Globus pallidus (tissue), 1 donor: ENCODE measurements at regions not wholly inside any gene's neighbourhood (a gene's known extent, or its start where the extent isn't known, plus 50 kb on each side); places are given as distances from the start of the nearest gene placed in this dataset.
"Not testable (repeated sequence)": the region's sequence is repeated elsewhere in the genome, so short reads cannot be mapped to it uniquely, and the experiment has no call there.

ENCODE experiments used
- DNase-seq: peaks from one replicate; pipeline ENCODE4 v3.0.0-alpha.2; 2015; ENCODE audit warnings: low spot score

DNA sequence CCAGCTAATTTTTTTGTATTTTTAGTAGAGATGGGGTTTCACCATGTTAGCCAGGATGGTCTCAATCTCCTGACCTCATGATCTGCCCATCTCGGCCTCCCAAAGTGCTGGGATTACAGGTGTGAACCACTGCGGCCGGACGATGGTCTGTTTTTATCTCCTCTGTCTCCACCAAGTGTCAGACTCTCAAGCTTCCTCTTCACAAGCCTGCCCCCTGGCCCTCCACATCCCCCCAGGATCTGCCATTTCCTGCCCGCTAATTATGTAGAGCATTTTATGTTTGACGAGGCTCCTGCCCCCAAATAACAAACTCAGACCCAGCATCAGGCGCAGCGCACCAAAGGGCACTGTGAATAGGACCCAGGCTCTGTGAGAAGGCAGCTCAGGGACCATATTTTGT lies 101.8 kb upstream of the PCBD1 start:
- DNase-seq: not testable (repeated sequence)

- DNase-seq: no peak
These were observed 102.3 kb upstream of the PCBD1 start for GRCh38 chr10:70990681-70991080.

GRCh38 chr10:70991140-70992124 lies 103.1 kb upstream of the PCBD1 start:
- DNase-seq: no peak

GRCh38 chr10:70992436-70992835 lies 104.1 kb upstream of the PCBD1 start:
- DNase-seq: no peak

DNA sequence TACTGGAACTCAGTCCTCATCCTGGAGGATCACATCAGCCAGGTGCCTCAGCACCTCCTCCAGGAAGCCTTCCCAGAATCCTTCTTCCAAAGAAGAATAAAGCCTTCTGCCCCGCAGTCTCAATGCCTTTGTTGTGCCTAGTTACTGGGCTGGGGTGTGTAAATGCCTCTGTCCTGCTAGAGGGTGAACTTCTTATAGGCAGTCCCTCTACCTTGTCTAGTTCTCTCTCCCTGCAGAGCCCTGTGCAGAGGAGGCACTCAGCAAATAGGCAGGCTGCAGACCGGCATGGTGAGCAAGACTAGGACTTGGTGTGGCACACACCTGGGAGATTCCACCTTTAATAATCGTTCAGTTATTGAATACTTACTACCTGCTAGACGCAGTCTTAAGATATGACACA lies 104.7 kb upstream of the PCBD1 start:
- no peak for DNase-seq

GRCh38 chr10:70996549-70996948 lies 108.2 kb upstream of the PCBD1 start:
- no peak for DNase-seq

- DNase-seq: no peak
These were observed 108.9 kb upstream of the PCBD1 start for GRCh38 chr10:70997236-70997635.

DNA sequence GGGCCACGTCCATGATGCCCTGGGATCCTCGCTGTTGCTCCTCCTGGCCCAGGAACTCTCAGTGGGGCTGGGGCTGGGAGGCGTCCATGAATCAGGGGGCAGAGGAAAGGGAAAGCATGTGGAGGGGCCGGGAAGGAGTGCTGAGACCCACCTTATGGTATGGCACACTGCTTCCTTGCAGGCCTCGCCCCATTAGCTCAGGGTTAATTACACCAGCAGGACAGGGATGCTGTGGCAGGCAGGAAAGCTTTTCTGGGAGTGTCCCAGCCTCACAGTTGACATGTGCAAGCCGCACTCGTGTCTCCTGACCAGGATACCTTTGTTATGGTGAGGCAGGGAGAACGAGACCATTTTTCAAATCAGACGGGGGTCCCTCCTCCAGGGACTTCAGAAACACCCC lies 109.7 kb upstream of the PCBD1 start:
- no peak for DNase-seq

- no peak for DNase-seq
These were observed 113.1 kb upstream of the PCBD1 start for GRCh38 chr10:71001470-71001869.

- DNase-seq: no peak
These were observed 116.1 kb upstream of the PCBD1 start for GRCh38 chr10:71004176-71005075.

DNA sequence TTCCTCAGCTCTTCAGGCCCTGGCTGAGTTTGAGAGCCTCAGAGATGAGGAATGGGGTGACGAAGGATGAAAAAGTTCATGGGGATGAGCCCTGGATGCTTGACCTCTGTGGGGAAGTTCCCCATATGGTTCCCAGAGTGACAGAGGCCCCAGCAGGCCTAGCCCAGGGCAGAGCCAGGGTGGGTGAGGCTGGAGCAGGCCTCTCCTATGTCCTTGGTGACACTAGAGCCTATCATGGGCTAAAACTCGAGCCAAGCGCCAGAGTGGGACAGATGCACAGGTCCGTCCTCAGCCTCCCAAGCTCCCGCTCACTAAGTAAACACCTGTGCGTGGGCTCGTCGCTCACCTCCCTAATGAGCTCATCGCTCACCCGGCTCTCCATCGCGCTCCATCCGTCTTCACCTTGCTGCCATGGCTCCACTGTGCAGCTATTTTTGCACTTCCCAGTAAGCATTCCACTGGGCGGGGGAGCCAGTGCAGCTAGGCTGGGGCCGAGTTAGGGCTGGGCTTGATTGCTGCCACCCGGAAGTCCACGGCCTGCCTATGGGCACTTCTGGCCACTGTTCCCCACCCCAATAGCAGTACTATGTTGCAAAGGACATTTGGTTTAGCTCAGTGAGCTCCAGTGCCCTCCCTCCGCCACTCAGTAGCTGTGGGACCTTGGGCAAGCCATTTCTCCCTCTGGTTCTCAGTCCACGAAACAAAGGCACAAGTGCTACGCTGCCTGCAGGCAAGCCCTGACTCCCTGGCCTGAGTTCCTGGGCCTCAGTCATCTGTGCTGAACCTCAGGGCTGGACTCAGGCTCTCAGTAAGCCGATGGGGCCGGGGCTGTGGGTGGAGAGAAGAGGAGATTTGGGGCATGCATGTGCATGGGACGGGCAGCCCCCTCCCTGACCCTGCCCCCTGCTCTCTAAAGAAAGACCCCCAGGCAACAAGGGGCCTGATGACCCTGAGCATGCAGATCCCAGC lies 117.3 kb upstream of the PCBD1 start:
- DNase-seq: no peak

- no peak for DNase-seq
These were observed 118.1 kb upstream of the PCBD1 start for GRCh38 chr10:71006506-71006905.

DNA sequence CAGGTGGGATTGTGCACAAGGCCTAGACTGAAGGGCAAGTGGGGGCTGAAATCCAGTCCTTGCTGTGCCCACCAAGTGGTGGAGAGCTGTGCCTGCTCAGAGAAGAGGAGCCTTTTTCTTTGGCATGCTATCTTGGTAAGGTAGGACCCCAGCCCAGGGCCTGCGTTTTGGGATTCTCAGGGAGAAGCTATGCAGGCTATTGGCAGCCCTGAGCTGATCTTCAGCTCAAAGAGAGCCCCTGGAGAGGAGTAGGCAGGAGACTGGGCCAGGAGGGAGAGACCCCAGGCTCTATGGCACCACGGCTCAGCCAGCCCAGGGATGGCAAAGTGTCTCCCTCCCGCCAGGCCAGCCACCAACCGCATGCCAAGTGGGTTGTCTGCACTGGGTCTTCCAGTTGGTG lies 119.2 kb upstream of the PCBD1 start:
- DNase-seq: no peak

GRCh38 chr10:71008150-71008549 lies 119.8 kb upstream of the PCBD1 start:
- no peak for DNase-seq

GRCh38 chr10:71009126-71009525 lies 120.8 kb upstream of the PCBD1 start:
- no peak for DNase-seq

- DNase-seq: no peak
These were observed 122.4 kb upstream of the PCBD1 start for GRCh38 chr10:71010730-71011129.

DNA sequence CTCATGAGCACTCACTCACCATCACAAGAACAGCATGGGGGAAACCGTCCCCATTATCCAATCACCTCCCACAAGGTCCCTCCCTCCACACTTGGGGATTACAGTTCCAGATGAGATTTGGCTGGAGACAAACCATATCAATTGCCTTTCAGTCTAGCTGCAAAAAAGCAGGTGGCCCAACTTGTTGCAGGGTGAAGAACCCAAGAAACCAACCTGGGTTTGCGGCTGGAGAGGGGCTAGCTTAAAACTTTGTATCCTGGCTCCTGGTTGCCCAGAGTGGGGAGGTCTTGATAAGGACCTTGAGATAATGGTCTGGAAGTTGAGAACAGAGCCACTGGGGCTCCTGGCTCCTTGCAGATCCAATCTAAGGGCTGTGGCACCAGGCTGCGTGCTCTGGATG lies 122.8 kb upstream of the PCBD1 start:
- DNase-seq: no peak

- no peak for DNase-seq
These were observed 125.8 kb upstream of the PCBD1 start for GRCh38 chr10:71014021-71014805.

DNA sequence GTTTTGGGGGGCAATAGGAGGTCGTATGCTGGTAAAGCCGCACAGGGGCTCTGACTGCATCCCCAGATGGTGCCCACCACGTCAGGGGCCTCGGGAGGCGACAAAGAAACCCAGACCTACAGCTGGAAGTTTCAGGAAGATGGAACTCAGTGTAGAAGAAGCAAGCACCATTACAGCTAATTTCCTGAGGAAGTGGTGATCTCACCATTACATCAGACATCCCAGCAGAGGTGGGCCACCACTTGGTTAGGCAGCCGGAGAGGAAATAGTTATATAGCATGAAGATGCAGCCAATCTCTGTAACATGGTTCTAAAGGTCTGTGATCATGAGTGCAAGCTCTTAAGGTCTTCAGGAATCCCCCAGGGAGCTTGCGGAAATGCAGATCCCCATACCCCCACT lies 127.3 kb upstream of the PCBD1 start:
- DNase-seq: no peak

GRCh38 chr10:71020061-71020460 lies 131.7 kb upstream of the PCBD1 start:
- not testable (repeated sequence) for DNase-seq

DNA sequence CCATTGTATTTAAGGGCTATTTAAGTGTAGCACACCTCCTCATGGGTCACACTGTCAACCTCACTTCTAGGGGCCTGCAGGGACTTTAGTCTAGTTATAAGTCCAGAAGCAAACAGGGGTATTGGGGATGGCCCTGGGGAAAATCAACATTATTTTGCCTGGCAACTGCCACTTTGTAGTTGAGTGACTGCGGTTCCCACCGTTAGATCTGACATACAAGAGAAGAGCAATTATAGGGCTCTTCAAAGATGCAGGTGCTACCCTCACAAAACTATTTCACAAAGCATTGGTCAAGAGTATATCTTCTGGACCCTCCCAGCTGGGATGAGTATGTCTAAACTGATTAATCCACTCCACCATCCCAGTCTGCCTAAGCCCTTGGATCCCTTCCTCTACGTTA lies 133.0 kb upstream of the PCBD1 start:
- no peak for DNase-seq
